ENCODE measurements at regions not wholly inside any gene's neighbourhood (a gene's known extent, or its start where the extent isn't known, plus 50 kb on each side); places are given as distances from the start of the nearest gene placed in this dataset.

GRCh38 chr17:5635949-5636348 lies 51.6 kb upstream of the NLRP1 start:
- DNase-seq = no peak

DNA sequence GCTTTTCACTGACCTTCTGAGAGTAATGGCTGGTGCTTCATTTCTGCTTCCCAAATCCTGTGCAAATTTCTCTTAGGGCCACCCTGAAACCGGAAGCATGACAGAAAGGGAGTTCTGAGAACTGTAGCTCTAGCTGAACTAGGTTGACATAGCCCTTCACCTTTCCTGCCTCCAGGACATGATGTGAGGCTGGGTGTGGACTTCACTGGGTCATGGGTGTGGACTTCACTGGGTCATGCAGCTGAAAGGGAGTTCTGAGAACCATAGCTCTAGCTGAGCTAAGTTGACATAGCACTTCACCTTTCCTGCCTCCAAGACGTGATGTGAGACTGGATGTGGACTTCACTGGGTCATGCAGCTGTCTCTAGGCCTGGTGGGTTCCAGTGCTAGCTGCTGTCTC lies 54.3 kb upstream of the NLRP1 start:
- no peak for DNase-seq

- no peak for DNase-seq
Observed at GRCh38 chr17:5640726-5641125, 56.4 kb upstream of the NLRP1 start.

- no peak for DNase-seq
Observed at GRCh38 chr17:5642752-5643151, 58.4 kb upstream of the NLRP1 start.

GRCh38 chr17:5644065-5644464 lies 59.8 kb upstream of the NLRP1 start:
- DNase-seq = no peak

DNA sequence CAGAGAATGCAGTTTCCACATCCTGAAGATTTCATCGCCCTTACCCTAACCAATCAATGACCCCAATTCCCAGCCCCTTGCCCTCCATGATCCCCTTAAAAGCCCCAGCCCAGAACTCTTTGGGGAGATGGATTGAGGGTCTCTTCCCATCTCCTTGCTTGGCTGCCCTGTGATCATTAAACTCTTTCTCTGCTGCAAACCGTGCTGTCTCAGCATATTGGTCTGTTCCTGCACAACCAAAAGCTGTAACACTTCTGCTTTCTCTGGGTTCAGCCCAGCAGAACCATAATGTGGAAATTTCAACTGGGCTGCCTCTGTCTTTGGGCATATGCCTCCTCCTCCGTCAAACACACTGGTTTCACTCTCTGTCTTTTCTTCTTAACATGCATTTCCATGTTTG lies 67.0 kb upstream of the NLRP1 start:
- DNase-seq = no peak

DNA sequence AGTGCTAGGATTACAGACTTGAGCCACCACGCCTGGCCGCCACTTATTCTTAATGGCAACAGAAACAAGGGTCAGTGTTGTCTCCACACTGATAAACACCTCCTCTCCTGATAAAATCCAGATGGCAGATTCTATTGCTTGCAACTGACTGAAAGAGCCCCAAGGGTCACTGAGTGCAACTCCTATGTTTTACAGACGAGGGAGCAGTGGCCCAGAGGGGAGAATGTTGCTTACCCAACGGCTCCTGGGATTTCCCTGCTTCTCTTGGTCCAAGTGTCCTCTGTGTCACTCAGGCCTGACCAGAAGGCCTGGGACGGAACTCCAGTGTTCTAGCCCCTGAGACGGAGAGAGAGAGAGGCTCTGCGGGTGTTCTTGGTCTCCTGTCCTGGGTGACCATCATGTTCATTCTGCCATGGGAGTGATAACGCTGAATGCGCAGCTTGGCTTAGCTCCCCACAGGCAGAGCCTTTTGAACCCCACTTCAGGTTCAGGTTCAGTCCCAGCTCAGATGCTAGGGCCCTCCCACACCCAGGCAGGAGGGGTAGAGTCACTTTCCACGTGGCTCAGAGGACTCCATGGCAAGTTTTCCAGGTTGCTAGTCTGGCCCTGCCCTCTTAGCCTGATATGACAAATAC lies 77.3 kb upstream of the NLRP1 start:
- no peak for DNase-seq

- no peak for DNase-seq
Observed at GRCh38 chr17:5662409-5663085, 78.2 kb upstream of the NLRP1 start.

- no peak for DNase-seq
Observed at GRCh38 chr17:5665164-5665563, 80.9 kb upstream of the NLRP1 start.

DNA sequence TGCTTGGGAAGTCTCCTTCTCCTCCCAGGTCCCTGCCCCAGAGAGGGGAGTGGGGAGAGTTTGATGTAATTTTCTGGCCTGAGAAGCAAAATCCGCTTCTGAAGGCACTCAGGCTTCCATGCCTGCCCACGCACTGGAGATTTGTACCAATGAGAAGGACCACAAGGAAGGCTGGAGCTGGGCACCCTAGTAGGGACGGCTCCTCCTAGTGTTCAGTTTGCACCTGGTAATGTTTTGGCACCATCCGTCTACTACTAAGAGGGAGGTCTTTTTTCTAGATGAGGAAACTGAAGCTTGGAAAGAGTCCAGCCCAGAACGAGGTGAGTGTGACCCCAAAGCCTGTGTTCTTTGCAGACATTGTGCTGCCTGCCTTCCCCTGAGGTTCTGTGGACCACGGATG lies 83.6 kb upstream of the NLRP1 start:
- peak; percentile 7 for DNase-seq

- DNase-seq = no peak
Observed at GRCh38 chr17:5668557-5669138, 84.3 kb upstream of the NLRP1 start.

DNA sequence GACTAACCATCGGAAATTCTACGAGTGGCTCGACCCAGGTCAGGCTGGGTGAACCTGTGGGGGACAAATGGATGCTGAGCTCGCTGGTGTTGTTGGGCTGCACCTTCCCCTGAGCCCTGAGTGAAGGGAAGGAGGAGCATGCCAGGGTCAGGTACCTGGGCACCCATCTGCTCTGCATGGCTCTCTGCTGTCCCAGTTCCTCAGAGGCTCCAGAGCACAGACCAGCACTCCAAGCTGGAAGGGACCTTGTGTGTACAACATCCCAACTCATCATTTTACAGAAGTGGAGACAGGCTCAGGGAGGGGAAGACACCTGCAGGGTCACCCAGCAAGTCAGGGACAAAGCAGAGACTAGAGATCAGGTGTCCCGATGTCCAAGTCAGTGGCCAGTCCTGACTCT lies 84.9 kb upstream of the NLRP1 start:
- no peak for DNase-seq

GRCh38 chr17:5672141-5672540 lies 87.8 kb upstream of the NLRP1 start:
- no peak for DNase-seq

GRCh38 chr17:5672815-5673430 lies 88.6 kb upstream of the NLRP1 start:
- no peak for DNase-seq

GRCh38 chr17:5675625-5676421 lies 91.5 kb upstream of the NLRP1 start:
- DNase-seq = no peak

GRCh38 chr17:5677620-5678019 lies 93.3 kb upstream of the NLRP1 start:
- no peak for DNase-seq

GRCh38 chr17:5678171-5678570 lies 93.9 kb upstream of the NLRP1 start:
- no peak for DNase-seq

DNA sequence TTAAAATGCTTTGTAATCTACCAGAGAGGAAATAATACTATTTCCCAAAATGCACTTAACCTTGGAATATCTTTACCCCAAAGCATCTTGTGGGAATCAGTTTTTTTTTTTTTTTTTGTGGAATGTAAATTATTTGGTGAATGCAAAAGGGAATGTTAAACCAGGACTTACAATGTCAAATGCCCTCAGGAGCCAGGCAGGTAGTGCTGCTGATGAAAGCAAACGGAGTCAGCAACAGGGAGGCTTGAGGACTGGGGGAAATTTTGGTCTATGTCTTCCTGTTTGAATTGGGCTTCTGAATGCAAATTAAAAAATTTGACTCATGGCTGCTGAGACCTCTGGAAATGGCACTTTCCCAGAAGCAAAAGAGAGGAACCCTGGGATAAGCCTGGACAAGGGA lies 96.5 kb upstream of the NLRP1 start:
- DNase-seq = no peak

- DNase-seq = no peak
Observed at GRCh38 chr17:5683241-5683640, 98.9 kb upstream of the NLRP1 start.

GRCh38 chr17:5686074-5686635 lies 101.8 kb upstream of the NLRP1 start:
- no peak for DNase-seq

- DNase-seq = no peak
Observed at GRCh38 chr17:5687646-5688045, 103.3 kb upstream of the NLRP1 start.

DNA sequence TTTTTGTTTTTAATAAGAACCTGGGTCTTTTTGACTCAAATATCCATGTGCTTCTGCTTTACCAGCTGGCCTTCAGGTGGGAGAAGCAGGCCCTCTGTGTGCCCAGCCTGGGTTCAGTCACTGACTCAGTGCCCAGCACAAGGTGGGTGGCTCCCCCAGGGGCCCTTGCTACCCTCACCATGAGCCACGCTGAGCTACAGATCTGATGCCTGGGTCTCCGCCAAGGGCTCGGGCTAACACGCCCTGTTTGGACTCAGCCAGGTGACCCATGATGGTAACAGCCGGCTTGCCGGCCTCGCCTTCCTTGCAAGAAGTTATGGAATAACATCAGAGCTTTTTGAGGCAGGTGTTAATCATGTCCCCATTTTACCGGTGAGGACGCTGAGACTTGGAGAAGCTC lies 109.5 kb upstream of the NLRP1 start:
- no peak for DNase-seq

DNA sequence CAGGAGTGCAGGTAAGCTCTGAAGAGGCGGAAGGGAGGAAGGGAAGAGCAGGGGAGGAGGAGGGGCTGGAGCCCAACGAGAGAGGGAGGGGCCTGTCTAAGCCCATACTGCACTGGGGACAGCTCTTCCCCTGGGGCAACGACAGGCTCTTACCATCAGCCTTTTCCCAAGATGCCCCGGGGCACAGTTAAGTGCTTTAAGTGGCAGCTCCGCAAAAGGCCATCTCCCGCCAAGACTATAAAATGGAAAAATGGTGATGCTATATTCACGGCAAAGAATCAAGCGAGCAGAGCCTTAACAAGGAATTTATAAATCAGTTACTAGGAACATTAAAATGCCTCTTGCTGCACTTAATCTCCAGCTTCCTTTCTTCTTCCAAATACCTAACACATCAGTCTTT lies 110.2 kb upstream of the NLRP1 start:
- no peak for DNase-seq

All from stimulated activated CD4-positive, alpha-beta T cell treated with anti-CD3 and anti-CD28 coated beads, Interleukin-15, amount 100 ng/mL, for 24 hours (primary cell).